ENCODE measurements at regions not wholly inside any gene's neighbourhood (a gene's known extent, or its start where the extent isn't known, plus 50 kb on each side); places are given as distances from the start of the nearest gene placed in this dataset.

- H3K4me3 ChIP-seq: no peak overlapping the region
- H3K36me3 ChIP-seq: no peaks in the 10 kb centered on the region
- WGBS: 35% methylated on average over 11 of the region's 11 CpGs
- no peaks in the 10 kb centered on the region for H3K27me3 ChIP-seq (replicated peaks; ENCODE audit: insufficient read depth)
- H3K4me1 ChIP-seq (replicated peaks): no peaks in the 10 kb centered on the region
- H3K9me3 ChIP-seq: no peaks in the 10 kb centered on the region
- peak; percentile 33 for DNase-seq (ENCODE audit: low spot score)
- intact Hi-C loops (cut with DNase I): no loop called here
- TF ChIP-seq POLR2A (IDR thresholded peaks at IDR 0.05): no peak
- peak; percentile 60 to 76 (median 67) for TF ChIP-seq CTCF (IDR thresholded peaks at IDR 0.05)
- TF ChIP-seq POLR2AphosphoS5 (IDR thresholded peaks at IDR 0.05): no peak
- H3K27ac ChIP-seq: no peak overlapping the region
Observed at GRCh38 chr6:141562851-141563763, 569.6 kb upstream of the GJE1 start.

- 46% methylated on average over 15 of the region's 15 CpGs for WGBS
- intact Hi-C loops (cut with DNase I): no loop called here
- TF ChIP-seq POLR2AphosphoS5 (IDR thresholded peaks at IDR 0.05) (no peak), POLR2A (IDR thresholded peaks at IDR 0.05) (no peak), CTCF (IDR thresholded peaks at IDR 0.05) (no peak)
- DNase-seq (ENCODE audit: low spot score): no peak
- Histone ChIP-seq H3K27me3 (replicated peaks; ENCODE audit: insufficient read depth) (no peaks in the 10 kb centered on the region), H3K4me3 (no peak overlapping the region), H3K9me3 (no peaks in the 10 kb centered on the region), H3K4me1 (replicated peaks) (no peaks in the 10 kb centered on the region), H3K27ac (no peak overlapping the region), H3K36me3 (no peaks in the 10 kb centered on the region)
Observed at GRCh38 chr6:141562186-141562811, 570.4 kb upstream of the GJE1 start.

- WGBS: 43% methylated on average over 3 of the region's 3 CpGs
- intact Hi-C loops (cut with DNase I): no loop called here
- H3K27me3 ChIP-seq (replicated peaks; ENCODE audit: insufficient read depth): no peaks in the 10 kb centered on the region
Observed at GRCh38 chr6:141561154-141561553, 571.6 kb upstream of the GJE1 start.

GRCh38 chr6:141552463-141552862, 580.3 kb upstream of the GJE1 start:
- DNase-seq (ENCODE audit: low spot score): no peak
- H3K27ac ChIP-seq: no peak overlapping the region
- no peaks in the 10 kb centered on the region for H3K4me1 ChIP-seq (replicated peaks)
- H3K36me3 ChIP-seq: no peaks in the 10 kb centered on the region
- H3K9me3 ChIP-seq: no peaks in the 10 kb centered on the region
- no peaks in the 10 kb centered on the region for H3K27me3 ChIP-seq (replicated peaks; ENCODE audit: insufficient read depth)
- no peak for TF ChIP-seq CTCF (IDR thresholded peaks at IDR 0.05)
- TF ChIP-seq POLR2AphosphoS5 (IDR thresholded peaks at IDR 0.05): no peak
- no peak for TF ChIP-seq POLR2A (IDR thresholded peaks at IDR 0.05)
- H3K4me3 ChIP-seq: no peak overlapping the region
- intact Hi-C loops (cut with DNase I): no loop called here
- WGBS: 83% methylated on average over 1 of the region's 1 CpG

More at GRCh38 chr6:141561154-141561553, 571.6 kb upstream of the GJE1 start:
- TF ChIP-seq POLR2AphosphoS5 (IDR thresholded peaks at IDR 0.05) (peak; percentile 75), POLR2A (IDR thresholded peaks at IDR 0.05) (no peak)
- no peak overlapping the region for H3K27ac ChIP-seq
- H3K4me1 ChIP-seq (replicated peaks): no peaks in the 10 kb centered on the region
- H3K9me3 ChIP-seq: no peaks in the 10 kb centered on the region
- no peaks in the 10 kb centered on the region for H3K36me3 ChIP-seq
- DNase-seq (ENCODE audit: low spot score): peak; percentile 10
- H3K4me3 ChIP-seq: no peak overlapping the region

- Histone ChIP-seq H3K36me3 (no peaks in the 10 kb centered on the region), H3K4me1 (replicated peaks) (no peaks in the 10 kb centered on the region), H3K27me3 (replicated peaks; ENCODE audit: insufficient read depth) (no peaks in the 10 kb centered on the region), H3K4me3 (no peak overlapping the region), H3K27ac (no peak overlapping the region), H3K9me3 (no peaks in the 10 kb centered on the region)
- WGBS: 96% methylated on average over 5 of the region's 5 CpGs
- no peak for DNase-seq (ENCODE audit: low spot score)
- no peak for TF ChIP-seq CTCF (IDR thresholded peaks at IDR 0.05)
- TF ChIP-seq POLR2AphosphoS5 (IDR thresholded peaks at IDR 0.05): no peak
- TF ChIP-seq POLR2A (IDR thresholded peaks at IDR 0.05): no peak
- intact Hi-C loops (cut with DNase I): no loop called here
Observed at GRCh38 chr6:141552031-141552430, 580.7 kb upstream of the GJE1 start.
